Body of pancreas (tissue), 4 donors: ENCODE measurements at regions not wholly inside any gene's neighbourhood (a gene's known extent, or its start where the extent isn't known, plus 50 kb on each side); places are given as distances from the start of the nearest gene placed in this dataset.

ENCODE experiments used
- POLR2A ChIP-seq, 3 donors: fragments of 450-650 bp; IDR thresholded peaks; one replicate each; pipeline ENCODE4 v1.6.1; 2016; ENCODE audit warnings: antibody characterized with exemption in 3 of 3, mild to moderate bottlenecking in 2 of 3
- TF ChIP-seq, protein P1 (sequence below), 7 experiments: fragments of 450-650 bp in 4 of 7; fragments of 200-600 bp in 3 of 7; sonication (generic) in 3 of 7; IDR thresholded peaks; one replicate each; pipeline ENCODE4 v1.5.1; 2016 to 2019; ENCODE audit warnings: antibody characterized with exemption in 7 of 7

DNA sequence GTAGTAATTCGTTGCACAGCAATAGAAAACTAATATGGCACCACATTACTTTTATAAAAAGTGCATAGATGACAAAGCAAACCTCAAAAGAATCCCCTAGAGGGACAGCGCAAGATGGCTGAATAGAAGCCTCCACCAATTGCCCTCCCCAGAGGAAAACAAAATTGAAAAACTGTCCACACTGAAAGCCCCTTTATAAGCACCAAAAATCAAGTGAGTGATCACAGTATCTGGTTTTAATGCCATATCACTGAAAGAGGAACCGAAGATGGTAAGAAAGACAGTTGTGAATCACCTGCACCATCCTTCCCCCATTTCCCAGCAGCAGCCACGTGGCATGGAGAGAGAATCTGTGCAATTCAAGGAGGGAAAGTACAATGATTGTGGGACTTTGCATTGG, 522.2 kb downstream of the GLUD2 start:
- TF ChIP-seq, protein P1, sequence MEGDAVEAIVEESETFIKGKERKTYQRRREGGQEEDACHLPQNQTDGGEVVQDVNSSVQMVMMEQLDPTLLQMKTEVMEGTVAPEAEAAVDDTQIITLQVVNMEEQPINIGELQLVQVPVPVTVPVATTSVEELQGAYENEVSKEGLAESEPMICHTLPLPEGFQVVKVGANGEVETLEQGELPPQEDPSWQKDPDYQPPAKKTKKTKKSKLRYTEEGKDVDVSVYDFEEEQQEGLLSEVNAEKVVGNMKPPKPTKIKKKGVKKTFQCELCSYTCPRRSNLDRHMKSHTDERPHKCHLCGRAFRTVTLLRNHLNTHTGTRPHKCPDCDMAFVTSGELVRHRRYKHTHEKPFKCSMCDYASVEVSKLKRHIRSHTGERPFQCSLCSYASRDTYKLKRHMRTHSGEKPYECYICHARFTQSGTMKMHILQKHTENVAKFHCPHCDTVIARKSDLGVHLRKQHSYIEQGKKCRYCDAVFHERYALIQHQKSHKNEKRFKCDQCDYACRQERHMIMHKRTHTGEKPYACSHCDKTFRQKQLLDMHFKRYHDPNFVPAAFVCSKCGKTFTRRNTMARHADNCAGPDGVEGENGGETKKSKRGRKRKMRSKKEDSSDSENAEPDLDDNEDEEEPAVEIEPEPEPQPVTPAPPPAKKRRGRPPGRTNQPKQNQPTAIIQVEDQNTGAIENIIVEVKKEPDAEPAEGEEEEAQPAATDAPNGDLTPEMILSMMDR (IDR thresholded peaks at IDR 0.05) = no peak
- TF ChIP-seq POLR2A (IDR thresholded peaks at IDR 0.05) = no peak
